K562 (cell line): ENCODE measurements at regions not wholly inside any gene's neighbourhood (a gene's known extent, or its start where the extent isn't known, plus 50 kb on each side); places are given as distances from the start of the nearest gene placed in this dataset.

ENCODE experiments used
- MAFG ChIP-seq: fragments of 450-650 bp; conservative IDR thresholded peaks from 2 replicates; pipeline ENCODE4 v1.6.1; 2016; ENCODE audit warnings: missing genetic modification characterization, missing compliant biosample characterization
- PRPF4 ChIP-seq: fragments of 200-400 bp; formaldehyde crosslinking; IDR thresholded peaks from one replicate; pipeline ENCODE4 v1.6.1; 2017; ENCODE audit warnings: low read length, low read depth, mild to moderate bottlenecking; ENCODE audit not compliant: insufficient read depth, poor library complexity, severe bottlenecking
- PYGO2 ChIP-seq: fragments of 450-650 bp; IDR thresholded peaks from 2 replicates; pipeline ENCODE4 v1.6.1; 2016; ENCODE audit warnings: mild to moderate bottlenecking, missing genetic modification characterization, moderate library complexity, missing compliant biosample characterization
- RFX7 ChIP-seq: fragments of 250-450 bp; sonication (Bioruptor Pico); IDR thresholded peaks from 2 replicates; pipeline ENCODE4 v1.5.1; 2021; ENCODE audit warnings: mild to moderate bottlenecking
- TCF3 ChIP-seq: sonication (generic); formaldehyde crosslinking; IDR thresholded peaks from 2 replicates; pipeline ENCODE4 v1.4.0; 2020; ENCODE audit warnings: mild to moderate bottlenecking, missing genetic modification reagents
- ZBTB17 ChIP-seq: fragments of 450-650 bp; formaldehyde crosslinking; IDR thresholded peaks from 2 replicates; pipeline ENCODE4 v1.4.0; 2020; ENCODE audit warnings: mild to moderate bottlenecking
- ZNF75A ChIP-seq: fragments of 450-650 bp; formaldehyde crosslinking; IDR thresholded peaks from 2 replicates; pipeline ENCODE4 v1.4.0; 2020; ENCODE audit warnings: mild to moderate bottlenecking
- TF ChIP-seq, protein P1 (sequence below): fragments of 200-600 bp; sonication (generic); IDR thresholded peaks from one replicate; pipeline ENCODE4 v1.6.1; 2012; ENCODE audit warnings: mild to moderate bottlenecking, low read depth, low read length, inconsistent platforms
- TF ChIP-seq, protein P2 (sequence below): fragments of 200-800 bp; sonication (Bioruptor generic); IDR thresholded peaks from 2 replicates; pipeline ENCODE4 v1.6.1; 2016; ENCODE audit warnings: missing genetic modification characterization, missing compliant biosample characterization
- TF ChIP-seq, protein P3 (sequence below): fragments of 250-450 bp; sonication (Bioruptor Pico); IDR thresholded peaks from 2 replicates; pipeline ENCODE4 v1.9.0; 2021; ENCODE audit warnings: mild to moderate bottlenecking

DNA sequence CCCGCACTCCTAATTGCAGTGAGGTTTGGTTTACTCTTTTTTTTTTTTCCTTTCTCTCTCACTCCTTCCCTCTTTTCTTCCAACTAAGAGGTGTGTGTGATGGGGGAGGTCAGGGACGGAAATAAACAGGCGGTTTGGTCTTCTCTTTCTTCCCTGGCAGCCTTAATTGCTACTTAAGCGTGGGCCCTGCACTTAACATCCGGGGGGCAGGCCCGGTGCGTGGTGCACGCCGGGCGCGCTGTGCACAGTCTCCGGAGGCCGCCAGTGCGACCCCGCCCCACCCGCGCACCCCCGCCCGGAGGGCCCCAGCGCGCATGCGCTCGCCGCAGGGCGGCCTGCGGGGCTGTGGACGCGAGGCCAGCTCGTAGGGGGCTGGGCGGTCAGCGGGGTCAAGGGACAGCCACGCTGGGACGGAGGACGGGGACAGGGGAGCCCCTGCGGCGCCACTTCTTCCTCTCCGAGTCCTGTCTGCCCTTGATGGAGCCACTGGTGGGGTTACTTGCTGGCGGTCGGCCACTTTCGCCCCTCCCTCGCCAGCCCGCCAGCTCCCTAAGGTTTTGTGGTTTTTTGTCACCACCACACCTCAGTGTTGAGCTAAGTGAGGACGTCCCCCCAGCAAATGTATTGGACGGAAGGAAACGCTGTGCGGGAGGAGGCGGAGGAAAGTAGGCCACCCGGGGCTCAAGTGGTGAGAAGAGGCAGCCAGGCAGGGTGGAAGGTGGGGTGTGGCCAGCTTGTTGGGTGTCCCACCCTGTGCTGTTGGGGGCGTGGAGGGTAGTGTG is 120.9 kb downstream of the MRM1 start (continued):
- TF ChIP-seq, protein P1, sequence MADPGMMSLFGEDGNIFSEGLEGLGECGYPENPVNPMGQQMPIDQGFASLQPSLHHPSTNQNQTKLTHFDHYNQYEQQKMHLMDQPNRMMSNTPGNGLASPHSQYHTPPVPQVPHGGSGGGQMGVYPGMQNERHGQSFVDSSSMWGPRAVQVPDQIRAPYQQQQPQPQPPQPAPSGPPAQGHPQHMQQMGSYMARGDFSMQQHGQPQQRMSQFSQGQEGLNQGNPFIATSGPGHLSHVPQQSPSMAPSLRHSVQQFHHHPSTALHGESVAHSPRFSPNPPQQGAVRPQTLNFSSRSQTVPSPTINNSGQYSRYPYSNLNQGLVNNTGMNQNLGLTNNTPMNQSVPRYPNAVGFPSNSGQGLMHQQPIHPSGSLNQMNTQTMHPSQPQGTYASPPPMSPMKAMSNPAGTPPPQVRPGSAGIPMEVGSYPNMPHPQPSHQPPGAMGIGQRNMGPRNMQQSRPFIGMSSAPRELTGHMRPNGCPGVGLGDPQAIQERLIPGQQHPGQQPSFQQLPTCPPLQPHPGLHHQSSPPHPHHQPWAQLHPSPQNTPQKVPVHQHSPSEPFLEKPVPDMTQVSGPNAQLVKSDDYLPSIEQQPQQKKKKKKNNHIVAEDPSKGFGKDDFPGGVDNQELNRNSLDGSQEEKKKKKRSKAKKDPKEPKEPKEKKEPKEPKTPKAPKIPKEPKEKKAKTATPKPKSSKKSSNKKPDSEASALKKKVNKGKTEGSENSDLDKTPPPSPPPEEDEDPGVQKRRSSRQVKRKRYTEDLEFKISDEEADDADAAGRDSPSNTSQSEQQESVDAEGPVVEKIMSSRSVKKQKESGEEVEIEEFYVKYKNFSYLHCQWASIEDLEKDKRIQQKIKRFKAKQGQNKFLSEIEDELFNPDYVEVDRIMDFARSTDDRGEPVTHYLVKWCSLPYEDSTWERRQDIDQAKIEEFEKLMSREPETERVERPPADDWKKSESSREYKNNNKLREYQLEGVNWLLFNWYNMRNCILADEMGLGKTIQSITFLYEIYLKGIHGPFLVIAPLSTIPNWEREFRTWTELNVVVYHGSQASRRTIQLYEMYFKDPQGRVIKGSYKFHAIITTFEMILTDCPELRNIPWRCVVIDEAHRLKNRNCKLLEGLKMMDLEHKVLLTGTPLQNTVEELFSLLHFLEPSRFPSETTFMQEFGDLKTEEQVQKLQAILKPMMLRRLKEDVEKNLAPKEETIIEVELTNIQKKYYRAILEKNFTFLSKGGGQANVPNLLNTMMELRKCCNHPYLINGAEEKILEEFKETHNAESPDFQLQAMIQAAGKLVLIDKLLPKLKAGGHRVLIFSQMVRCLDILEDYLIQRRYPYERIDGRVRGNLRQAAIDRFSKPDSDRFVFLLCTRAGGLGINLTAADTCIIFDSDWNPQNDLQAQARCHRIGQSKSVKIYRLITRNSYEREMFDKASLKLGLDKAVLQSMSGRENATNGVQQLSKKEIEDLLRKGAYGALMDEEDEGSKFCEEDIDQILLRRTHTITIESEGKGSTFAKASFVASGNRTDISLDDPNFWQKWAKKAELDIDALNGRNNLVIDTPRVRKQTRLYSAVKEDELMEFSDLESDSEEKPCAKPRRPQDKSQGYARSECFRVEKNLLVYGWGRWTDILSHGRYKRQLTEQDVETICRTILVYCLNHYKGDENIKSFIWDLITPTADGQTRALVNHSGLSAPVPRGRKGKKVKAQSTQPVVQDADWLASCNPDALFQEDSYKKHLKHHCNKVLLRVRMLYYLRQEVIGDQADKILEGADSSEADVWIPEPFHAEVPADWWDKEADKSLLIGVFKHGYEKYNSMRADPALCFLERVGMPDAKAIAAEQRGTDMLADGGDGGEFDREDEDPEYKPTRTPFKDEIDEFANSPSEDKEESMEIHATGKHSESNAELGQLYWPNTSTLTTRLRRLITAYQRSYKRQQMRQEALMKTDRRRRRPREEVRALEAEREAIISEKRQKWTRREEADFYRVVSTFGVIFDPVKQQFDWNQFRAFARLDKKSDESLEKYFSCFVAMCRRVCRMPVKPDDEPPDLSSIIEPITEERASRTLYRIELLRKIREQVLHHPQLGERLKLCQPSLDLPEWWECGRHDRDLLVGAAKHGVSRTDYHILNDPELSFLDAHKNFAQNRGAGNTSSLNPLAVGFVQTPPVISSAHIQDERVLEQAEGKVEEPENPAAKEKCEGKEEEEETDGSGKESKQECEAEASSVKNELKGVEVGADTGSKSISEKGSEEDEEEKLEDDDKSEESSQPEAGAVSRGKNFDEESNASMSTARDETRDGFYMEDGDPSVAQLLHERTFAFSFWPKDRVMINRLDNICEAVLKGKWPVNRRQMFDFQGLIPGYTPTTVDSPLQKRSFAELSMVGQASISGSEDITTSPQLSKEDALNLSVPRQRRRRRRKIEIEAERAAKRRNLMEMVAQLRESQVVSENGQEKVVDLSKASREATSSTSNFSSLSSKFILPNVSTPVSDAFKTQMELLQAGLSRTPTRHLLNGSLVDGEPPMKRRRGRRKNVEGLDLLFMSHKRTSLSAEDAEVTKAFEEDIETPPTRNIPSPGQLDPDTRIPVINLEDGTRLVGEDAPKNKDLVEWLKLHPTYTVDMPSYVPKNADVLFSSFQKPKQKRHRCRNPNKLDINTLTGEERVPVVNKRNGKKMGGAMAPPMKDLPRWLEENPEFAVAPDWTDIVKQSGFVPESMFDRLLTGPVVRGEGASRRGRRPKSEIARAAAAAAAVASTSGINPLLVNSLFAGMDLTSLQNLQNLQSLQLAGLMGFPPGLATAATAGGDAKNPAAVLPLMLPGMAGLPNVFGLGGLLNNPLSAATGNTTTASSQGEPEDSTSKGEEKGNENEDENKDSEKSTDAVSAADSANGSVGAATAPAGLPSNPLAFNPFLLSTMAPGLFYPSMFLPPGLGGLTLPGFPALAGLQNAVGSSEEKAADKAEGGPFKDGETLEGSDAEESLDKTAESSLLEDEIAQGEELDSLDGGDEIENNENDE, result no peak
- TF ChIP-seq PYGO2 (tag) (no peak), PRPF4 (no peak), MAFG (tag) (no peak), TCF3 (CRISPR knock-in tag) (no peak), RFX7 (CRISPR knock-in tag) (no peak), ZBTB17 (CRISPR knock-in tag) (no peak), ZNF75A (CRISPR knock-in tag) (no peak)
- TF ChIP-seq, protein P2, sequence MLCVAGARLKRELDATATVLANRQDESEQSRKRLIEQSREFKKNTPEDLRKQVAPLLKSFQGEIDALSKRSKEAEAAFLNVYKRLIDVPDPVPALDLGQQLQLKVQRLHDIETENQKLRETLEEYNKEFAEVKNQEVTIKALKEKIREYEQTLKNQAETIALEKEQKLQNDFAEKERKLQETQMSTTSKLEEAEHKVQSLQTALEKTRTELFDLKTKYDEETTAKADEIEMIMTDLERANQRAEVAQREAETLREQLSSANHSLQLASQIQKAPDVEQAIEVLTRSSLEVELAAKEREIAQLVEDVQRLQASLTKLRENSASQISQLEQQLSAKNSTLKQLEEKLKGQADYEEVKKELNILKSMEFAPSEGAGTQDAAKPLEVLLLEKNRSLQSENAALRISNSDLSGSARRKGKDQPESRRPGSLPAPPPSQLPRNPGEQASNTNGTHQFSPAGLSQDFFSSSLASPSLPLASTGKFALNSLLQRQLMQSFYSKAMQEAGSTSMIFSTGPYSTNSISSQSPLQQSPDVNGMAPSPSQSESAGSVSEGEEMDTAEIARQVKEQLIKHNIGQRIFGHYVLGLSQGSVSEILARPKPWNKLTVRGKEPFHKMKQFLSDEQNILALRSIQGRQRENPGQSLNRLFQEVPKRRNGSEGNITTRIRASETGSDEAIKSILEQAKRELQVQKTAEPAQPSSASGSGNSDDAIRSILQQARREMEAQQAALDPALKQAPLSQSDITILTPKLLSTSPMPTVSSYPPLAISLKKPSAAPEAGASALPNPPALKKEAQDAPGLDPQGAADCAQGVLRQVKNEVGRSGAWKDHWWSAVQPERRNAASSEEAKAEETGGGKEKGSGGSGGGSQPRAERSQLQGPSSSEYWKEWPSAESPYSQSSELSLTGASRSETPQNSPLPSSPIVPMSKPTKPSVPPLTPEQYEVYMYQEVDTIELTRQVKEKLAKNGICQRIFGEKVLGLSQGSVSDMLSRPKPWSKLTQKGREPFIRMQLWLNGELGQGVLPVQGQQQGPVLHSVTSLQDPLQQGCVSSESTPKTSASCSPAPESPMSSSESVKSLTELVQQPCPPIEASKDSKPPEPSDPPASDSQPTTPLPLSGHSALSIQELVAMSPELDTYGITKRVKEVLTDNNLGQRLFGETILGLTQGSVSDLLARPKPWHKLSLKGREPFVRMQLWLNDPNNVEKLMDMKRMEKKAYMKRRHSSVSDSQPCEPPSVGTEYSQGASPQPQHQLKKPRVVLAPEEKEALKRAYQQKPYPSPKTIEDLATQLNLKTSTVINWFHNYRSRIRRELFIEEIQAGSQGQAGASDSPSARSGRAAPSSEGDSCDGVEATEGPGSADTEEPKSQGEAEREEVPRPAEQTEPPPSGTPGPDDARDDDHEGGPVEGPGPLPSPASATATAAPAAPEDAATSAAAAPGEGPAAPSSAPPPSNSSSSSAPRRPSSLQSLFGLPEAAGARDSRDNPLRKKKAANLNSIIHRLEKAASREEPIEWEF (CRISPR knock-in tag), result no peak
- TF ChIP-seq, protein P3, sequence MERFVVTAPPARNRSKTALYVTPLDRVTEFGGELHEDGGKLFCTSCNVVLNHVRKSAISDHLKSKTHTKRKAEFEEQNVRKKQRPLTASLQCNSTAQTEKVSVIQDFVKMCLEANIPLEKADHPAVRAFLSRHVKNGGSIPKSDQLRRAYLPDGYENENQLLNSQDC (CRISPR knock-in tag), result no peak
